C4-2B (cell line): ENCODE measurements at regions not wholly inside any gene's neighbourhood (a gene's known extent, or its start where the extent isn't known, plus 50 kb on each side); places are given as distances from the start of the nearest gene placed in this dataset.

Source experiments
- ZFX ChIP-seq: fragments of 450-650 bp; IDR thresholded peaks from 2 replicates; pipeline ENCODE4 v1.6.1; 2017
- TF ChIP-seq, protein P1 (sequence below): fragments of 450-650 bp; conservative IDR thresholded peaks from 2 replicates; pipeline ENCODE4 v1.5.1; 2017; ENCODE audit warnings: mild to moderate bottlenecking

- TF ChIP-seq, protein P1, sequence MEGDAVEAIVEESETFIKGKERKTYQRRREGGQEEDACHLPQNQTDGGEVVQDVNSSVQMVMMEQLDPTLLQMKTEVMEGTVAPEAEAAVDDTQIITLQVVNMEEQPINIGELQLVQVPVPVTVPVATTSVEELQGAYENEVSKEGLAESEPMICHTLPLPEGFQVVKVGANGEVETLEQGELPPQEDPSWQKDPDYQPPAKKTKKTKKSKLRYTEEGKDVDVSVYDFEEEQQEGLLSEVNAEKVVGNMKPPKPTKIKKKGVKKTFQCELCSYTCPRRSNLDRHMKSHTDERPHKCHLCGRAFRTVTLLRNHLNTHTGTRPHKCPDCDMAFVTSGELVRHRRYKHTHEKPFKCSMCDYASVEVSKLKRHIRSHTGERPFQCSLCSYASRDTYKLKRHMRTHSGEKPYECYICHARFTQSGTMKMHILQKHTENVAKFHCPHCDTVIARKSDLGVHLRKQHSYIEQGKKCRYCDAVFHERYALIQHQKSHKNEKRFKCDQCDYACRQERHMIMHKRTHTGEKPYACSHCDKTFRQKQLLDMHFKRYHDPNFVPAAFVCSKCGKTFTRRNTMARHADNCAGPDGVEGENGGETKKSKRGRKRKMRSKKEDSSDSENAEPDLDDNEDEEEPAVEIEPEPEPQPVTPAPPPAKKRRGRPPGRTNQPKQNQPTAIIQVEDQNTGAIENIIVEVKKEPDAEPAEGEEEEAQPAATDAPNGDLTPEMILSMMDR: no peak
- no peak for TF ChIP-seq ZFX
These were observed 876.4 kb downstream of the CCSER2 start for GRCh38 chr10:85204814-85205213.
